Lung (tissue), 11 donors: ENCODE measurements at regions not wholly inside any gene's neighbourhood (a gene's known extent, or its start where the extent isn't known, plus 50 kb on each side); places are given as distances from the start of the nearest gene placed in this dataset.

Experiments
- ATAC-seq: fragments of 200-7000 bp; cut with Tn5 transposase; one replicate; pipeline ENCODE4 v1.9.1; 2020; ENCODE audit warnings: moderate number of reproducible peaks; ENCODE audit not compliant: insufficient read depth, low FRiP score
- DNase-seq, 3 donors: peaks; one replicate each; pipeline ENCODE4 v3.0.0-alpha.2; 2013 to 2017
- H3K27ac ChIP-seq, 2 donors: one replicate each; pipeline ENCODE4 v1.5.1; 2013; ENCODE audit warnings: mild to moderate bottlenecking in 2 of 2, moderate library complexity in 2 of 2, control low read depth in 1 of 2, inconsistent platforms in 1 of 2, low read depth in 1 of 2, low read length in 1 of 2
- H3K27me3 ChIP-seq, 3 donors: one replicate each; pipeline ENCODE4 v1.5.1; 2013; ENCODE audit warnings: low read length in 2 of 3; ENCODE audit not compliant: control insufficient read depth in 3 of 3, insufficient read depth in 3 of 3
- H3K36me3 ChIP-seq, 4 donors: one replicate each; pipeline ENCODE4 v1.5.1; 2013; ENCODE audit warnings: low read length in 4 of 4, mild to moderate bottlenecking in 1 of 4, moderate library complexity in 1 of 4; ENCODE audit not compliant: control insufficient read depth in 4 of 4, insufficient read depth in 4 of 4
- H3K4me1 ChIP-seq, 5 donors: one replicate each; pipeline ENCODE4 v1.5.1; 2013; ENCODE audit warnings: low read length in 5 of 5, mild to moderate bottlenecking in 2 of 5, moderate library complexity in 1 of 5; ENCODE audit not compliant: control insufficient read depth in 5 of 5, insufficient read depth in 5 of 5
- H3K4me3 ChIP-seq: one replicate; pipeline ENCODE4 v1.5.1; 2013; ENCODE audit warnings: mild to moderate bottlenecking, control low read depth, moderate library complexity
- H3K9ac ChIP-seq, 2 donors: one replicate each; pipeline ENCODE4 v1.5.1; 2013; ENCODE audit warnings: low read length in 2 of 2, control low read depth in 1 of 2; ENCODE audit not compliant: insufficient read depth in 1 of 2
- H3K9me3 ChIP-seq, 4 donors: one replicate each; pipeline ENCODE4 v1.5.1; 2013; ENCODE audit warnings: low read length in 3 of 4, mild to moderate bottlenecking in 1 of 4, moderate library complexity in 1 of 4; ENCODE audit not compliant: control insufficient read depth in 4 of 4, insufficient read depth in 3 of 4
- WGBS, 2 donors: extraction: QIAGEN DNeasy Blood & Tissue Kit; methylation state at CpG; one replicate each; pipeline ENCODE4 v1.1.7; 2013; 5-methylcytosine and 5-hydroxymethylcytosine counted together
- TF ChIP-seq, protein P1 (sequence below): IDR thresholded peaks from 2 replicates; pipeline ENCODE4 v1.5.1; 2012; ENCODE audit warnings: mild to moderate bottlenecking; ENCODE audit errors: control extremely low read depth, extremely low read depth
- donor health status: control.
- donor health status: control.
- donor health status: Bipolar disorder and iron deficiency.
- donor health status: healthy.
- donor health status: DM: yes; HTN: yes; CAD: no.

DNA sequence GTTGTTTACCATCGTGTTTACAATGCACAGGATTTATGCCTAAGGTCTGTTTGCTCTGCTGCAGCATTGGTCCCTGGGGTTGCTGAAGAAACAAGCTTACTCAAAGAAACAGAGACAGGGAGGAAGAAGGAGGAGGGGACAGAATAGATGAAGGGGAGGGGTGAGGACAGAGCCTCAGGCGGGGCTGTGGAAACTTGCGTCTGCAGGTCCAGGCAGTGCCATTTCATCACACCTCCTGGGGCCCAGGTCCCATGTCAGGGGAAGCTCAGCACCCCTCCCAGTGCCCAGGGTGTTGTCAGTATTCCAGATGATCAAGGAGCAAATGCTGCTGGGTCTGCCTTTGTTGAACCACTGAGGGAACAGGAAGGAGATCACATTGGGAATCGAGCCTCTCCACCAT, 1406.8 kb downstream of the TBC1D22A start:
- Histone ChIP-seq H3K27me3 (peaks cover 0 to 3% (median 0%) of the 10 kb centered on the region in 3 donors), H3K4me3 (no peak overlapping the region), H3K27ac (no peak overlapping the region), H3K4me1 (no peaks in the 10 kb centered on the region), H3K9ac (no peak overlapping the region), H3K36me3 (no peaks in the 10 kb centered on the region), H3K9me3 (peaks cover 0 to 2% (median 0%) of the 10 kb centered on the region in 4 donors)
- TF ChIP-seq, protein P1, sequence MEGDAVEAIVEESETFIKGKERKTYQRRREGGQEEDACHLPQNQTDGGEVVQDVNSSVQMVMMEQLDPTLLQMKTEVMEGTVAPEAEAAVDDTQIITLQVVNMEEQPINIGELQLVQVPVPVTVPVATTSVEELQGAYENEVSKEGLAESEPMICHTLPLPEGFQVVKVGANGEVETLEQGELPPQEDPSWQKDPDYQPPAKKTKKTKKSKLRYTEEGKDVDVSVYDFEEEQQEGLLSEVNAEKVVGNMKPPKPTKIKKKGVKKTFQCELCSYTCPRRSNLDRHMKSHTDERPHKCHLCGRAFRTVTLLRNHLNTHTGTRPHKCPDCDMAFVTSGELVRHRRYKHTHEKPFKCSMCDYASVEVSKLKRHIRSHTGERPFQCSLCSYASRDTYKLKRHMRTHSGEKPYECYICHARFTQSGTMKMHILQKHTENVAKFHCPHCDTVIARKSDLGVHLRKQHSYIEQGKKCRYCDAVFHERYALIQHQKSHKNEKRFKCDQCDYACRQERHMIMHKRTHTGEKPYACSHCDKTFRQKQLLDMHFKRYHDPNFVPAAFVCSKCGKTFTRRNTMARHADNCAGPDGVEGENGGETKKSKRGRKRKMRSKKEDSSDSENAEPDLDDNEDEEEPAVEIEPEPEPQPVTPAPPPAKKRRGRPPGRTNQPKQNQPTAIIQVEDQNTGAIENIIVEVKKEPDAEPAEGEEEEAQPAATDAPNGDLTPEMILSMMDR: no peak
- DNase-seq (no peak), ATAC-seq (no peak)
- 72 to 74% methylated on average over 4 of the region's 4 CpGs for WGBS, 2 donors

DNA sequence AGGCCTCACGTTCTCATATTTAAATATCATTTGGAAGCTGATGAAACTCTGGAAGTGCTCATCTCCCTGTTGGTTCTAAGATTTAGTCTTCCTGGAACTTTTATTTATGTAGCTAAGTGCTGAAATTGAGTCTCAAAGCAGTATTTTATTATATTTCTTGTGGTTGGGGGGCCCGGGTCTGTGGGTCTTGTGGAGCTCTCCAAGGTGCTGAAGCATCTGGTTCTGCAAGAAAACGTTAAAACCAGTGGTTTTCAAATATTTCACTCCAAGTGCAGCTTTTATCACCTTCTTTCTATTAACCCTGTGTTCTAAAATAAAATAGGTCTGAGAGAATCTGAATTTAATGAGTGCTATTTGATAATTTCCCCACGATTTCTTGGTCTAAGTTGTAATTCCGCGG, 1404.8 kb downstream of the TBC1D22A start:
- no peak for ATAC-seq
- peak in 2 of 3 donors; percentile 21 to 40 for DNase-seq
- Histone ChIP-seq H3K9me3 (peaks cover 0 to 2% (median 0%) of the 10 kb centered on the region in 4 donors), H3K9ac (no peak overlapping the region), H3K4me3 (no peak overlapping the region), H3K36me3 (no peaks in the 10 kb centered on the region), H3K4me1 (no peaks in the 10 kb centered on the region), H3K27me3 (peaks cover 0 to 3% (median 0%) of the 10 kb centered on the region in 3 donors), H3K27ac (no peak overlapping the region)
- TF ChIP-seq, protein P1: no peak
- WGBS, 2 donors: 51 to 55% methylated on average over 6 of the region's 6 CpGs

DNA sequence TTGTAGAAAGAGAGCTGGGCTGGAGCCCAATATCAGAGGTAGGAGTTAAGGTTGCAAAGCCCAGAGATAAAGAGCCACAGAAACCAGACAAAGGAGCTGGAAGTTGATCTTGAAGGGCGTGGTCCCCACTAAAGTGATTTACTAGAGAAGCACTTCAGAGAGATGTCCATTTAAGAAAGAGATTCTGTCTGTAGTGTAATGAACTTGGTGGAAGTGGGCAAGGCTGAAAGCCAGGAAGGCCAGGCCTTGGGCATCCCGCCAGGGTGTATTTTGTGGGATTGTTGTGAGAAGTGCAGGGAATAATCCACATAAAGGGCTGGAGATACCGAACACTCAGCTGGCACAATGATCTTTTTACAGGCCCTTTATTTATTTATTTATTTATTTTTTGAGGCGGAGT, 1398.8 kb downstream of the TBC1D22A start:
- Histone ChIP-seq H3K27me3 (peaks cover 0 to 7% (median 0%) of the 10 kb centered on the region in 3 donors), H3K9me3 (no peaks in the 10 kb centered on the region), H3K4me3 (no peak overlapping the region), H3K27ac (no peak overlapping the region), H3K36me3 (no peaks in the 10 kb centered on the region), H3K9ac (no peak overlapping the region), H3K4me1 (no peaks in the 10 kb centered on the region)
- DNase-seq (peak in 1 of 3 donors; percentile 8), ATAC-seq (no peak)
- TF ChIP-seq, protein P1: no peak
- 81 to 89% methylated on average over 4 of the region's 4 CpGs for WGBS, 2 donors

DNA sequence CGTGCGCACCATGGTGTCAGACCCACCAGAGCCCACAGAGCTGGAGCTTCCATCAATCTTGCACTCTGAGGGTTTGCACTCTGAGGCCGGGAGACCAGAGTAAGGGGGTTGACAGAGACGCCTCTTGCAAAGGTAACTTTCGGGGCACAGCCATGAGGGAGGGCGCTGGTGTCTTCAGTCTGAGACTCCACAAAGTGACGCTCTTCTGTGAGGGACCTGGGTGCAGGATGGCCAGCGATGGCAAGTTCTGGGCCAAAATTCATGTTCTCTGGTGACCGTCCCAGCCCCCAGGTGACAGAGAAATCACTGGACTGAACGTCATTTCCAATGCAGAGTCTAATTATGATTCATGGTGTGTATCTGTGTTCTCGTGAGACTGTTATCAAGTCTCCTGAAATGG, 1395.2 kb downstream of the TBC1D22A start:
- WGBS, 2 donors: 90 to 93% methylated on average over 11 of the region's 11 CpGs
- peaks cover 0 to 4% (median 0%) of the 10 kb centered on the region in 3 donors for H3K27me3 ChIP-seq
- no peak for DNase-seq
- no peak overlapping the region for H3K9ac ChIP-seq
- no peaks in the 10 kb centered on the region for H3K9me3 ChIP-seq
- no peak for ATAC-seq
- TF ChIP-seq, protein P1: no peak
- no peak overlapping the region for H3K27ac ChIP-seq
- H3K4me3 ChIP-seq: no peak overlapping the region
- H3K4me1 ChIP-seq: no peaks in the 10 kb centered on the region
- H3K36me3 ChIP-seq: no peaks in the 10 kb centered on the region
